Thyroid gland (tissue), 4 donors: ENCODE measurements at regions not wholly inside any gene's neighbourhood (a gene's known extent, or its start where the extent isn't known, plus 50 kb on each side); places are given as distances from the start of the nearest gene placed in this dataset.

ENCODE experiments used
- POLR2A ChIP-seq, 2 donors: fragments of 450-650 bp; IDR thresholded peaks; one replicate each; pipeline ENCODE4 v1.6.1; 2017; ENCODE audit warnings: antibody characterized with exemption in 2 of 2, mild to moderate bottlenecking in 2 of 2, moderate library complexity in 1 of 2
- TF ChIP-seq, protein P1 (sequence below), 6 experiments: fragments of 200-600 bp in 3 of 6; fragments of 450-650 bp in 3 of 6; sonication (generic) in 3 of 6; IDR thresholded peaks; one replicate each; pipeline ENCODE4 v1.5.1; 2016 to 2019; ENCODE audit warnings: antibody characterized with exemption in 6 of 6, mild to moderate bottlenecking in 2 of 6, inconsistent platforms in 1 of 6, moderate library complexity in 1 of 6

DNA sequence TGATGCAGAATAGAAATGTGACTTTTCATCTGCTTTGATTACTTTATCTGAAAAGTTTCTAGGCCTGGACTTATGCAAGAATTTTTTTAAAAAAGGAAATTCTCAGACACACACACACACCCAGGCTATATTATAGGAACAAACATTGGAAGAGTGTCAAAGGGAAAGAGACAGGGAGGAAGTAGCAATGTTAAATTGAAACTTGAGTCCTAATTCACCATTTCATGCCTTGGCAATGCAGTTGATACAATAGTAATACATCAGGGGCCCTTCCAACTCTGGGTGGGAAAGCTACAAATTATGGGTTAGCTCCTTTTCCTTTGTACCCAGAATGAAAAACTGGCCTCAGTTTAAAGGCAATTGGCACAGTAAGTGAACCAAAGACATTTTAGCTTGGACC lies 258.0 kb upstream of the LYZL1 start:
- TF ChIP-seq, protein P1, sequence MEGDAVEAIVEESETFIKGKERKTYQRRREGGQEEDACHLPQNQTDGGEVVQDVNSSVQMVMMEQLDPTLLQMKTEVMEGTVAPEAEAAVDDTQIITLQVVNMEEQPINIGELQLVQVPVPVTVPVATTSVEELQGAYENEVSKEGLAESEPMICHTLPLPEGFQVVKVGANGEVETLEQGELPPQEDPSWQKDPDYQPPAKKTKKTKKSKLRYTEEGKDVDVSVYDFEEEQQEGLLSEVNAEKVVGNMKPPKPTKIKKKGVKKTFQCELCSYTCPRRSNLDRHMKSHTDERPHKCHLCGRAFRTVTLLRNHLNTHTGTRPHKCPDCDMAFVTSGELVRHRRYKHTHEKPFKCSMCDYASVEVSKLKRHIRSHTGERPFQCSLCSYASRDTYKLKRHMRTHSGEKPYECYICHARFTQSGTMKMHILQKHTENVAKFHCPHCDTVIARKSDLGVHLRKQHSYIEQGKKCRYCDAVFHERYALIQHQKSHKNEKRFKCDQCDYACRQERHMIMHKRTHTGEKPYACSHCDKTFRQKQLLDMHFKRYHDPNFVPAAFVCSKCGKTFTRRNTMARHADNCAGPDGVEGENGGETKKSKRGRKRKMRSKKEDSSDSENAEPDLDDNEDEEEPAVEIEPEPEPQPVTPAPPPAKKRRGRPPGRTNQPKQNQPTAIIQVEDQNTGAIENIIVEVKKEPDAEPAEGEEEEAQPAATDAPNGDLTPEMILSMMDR (IDR thresholded peaks at IDR 0.05), result no peak
- TF ChIP-seq POLR2A (IDR thresholded peaks at IDR 0.05), result no peak
